ENCODE measurements at regions not wholly inside any gene's neighbourhood (a gene's known extent, or its start where the extent isn't known, plus 50 kb on each side); places are given as distances from the start of the nearest gene placed in this dataset.

GRCh38 chr5:108678091-108678490 lies 69.6 kb upstream of the FER start:
- TF ChIP-seq, protein P1, sequence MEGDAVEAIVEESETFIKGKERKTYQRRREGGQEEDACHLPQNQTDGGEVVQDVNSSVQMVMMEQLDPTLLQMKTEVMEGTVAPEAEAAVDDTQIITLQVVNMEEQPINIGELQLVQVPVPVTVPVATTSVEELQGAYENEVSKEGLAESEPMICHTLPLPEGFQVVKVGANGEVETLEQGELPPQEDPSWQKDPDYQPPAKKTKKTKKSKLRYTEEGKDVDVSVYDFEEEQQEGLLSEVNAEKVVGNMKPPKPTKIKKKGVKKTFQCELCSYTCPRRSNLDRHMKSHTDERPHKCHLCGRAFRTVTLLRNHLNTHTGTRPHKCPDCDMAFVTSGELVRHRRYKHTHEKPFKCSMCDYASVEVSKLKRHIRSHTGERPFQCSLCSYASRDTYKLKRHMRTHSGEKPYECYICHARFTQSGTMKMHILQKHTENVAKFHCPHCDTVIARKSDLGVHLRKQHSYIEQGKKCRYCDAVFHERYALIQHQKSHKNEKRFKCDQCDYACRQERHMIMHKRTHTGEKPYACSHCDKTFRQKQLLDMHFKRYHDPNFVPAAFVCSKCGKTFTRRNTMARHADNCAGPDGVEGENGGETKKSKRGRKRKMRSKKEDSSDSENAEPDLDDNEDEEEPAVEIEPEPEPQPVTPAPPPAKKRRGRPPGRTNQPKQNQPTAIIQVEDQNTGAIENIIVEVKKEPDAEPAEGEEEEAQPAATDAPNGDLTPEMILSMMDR (conservative IDR thresholded peaks at IDR 0.05; ENCODE audit: low read length) = no peak
- TF ChIP-seq EZH2phosphoT487 (IDR thresholded peaks at IDR 0.05; ENCODE audit: borderline replicate concordance) = no peak

All from Loucy (cell line).